H1 (cell line): ENCODE measurements at regions not wholly inside any gene's neighbourhood (a gene's known extent, or its start where the extent isn't known, plus 50 kb on each side); places are given as distances from the start of the nearest gene placed in this dataset.

Experiments
- CTCF ChIA-PET: fragments of 300-600 bp; sonication (Branson Sonifier 250); formaldehyde crosslinking; loops from one replicate; lab custom pipeline; 2021; ENCODE audit not compliant: partially characterized antibody; lab: Charles Lee
- POLR2A ChIA-PET: fragments of 300-600 bp; sonication (Branson Sonifier 250); formaldehyde crosslinking; loops from one replicate; lab custom pipeline; 2021; ENCODE audit warnings: inconsistent platforms; ENCODE audit not compliant: partially characterized antibody; lab: Charles Lee
- DNase-seq, 2 experiments: peaks; one replicate each; pipeline versions ENCODE4 v3.0.0 to v3.0.0-alpha.2; 2010 to 2022; ENCODE audit warnings: low spot score in 2 of 2, low read depth in 1 of 2, mixed read lengths in 1 of 2
- FAIRE-seq: peaks from 2 replicates; lab custom pipeline; 2011; peaks lifted over from hg19 to GRCh38; lab: Jason Lieb, UNC
- H2AFZ ChIP-seq: 2 replicates; pipeline ENCODE4 v1.8.1; 2012; ENCODE audit warnings: low read length, inconsistent platforms
- H2AK5ac ChIP-seq: 2 replicates; pipeline ENCODE4 v1.6.1; 2013; ENCODE audit warnings: low read depth, low read length
- H2BK120ac ChIP-seq: replicated peaks from 2 replicates; pipeline ENCODE3; 2013; ENCODE audit warnings: low read depth, low read length, inconsistent platforms
- H2BK12ac ChIP-seq: 2 replicates; pipeline ENCODE4 v1.6.1; 2013; ENCODE audit warnings: low read depth, low read length
- H2BK15ac ChIP-seq: 2 replicates; pipeline ENCODE4 v1.6.1; 2013; ENCODE audit warnings: low read length
- H2BK20ac ChIP-seq: 2 replicates; pipeline ENCODE4 v1.6.1; 2013; ENCODE audit warnings: low read length
- H2BK5ac ChIP-seq: 2 replicates; pipeline ENCODE4 v1.6.1; 2013; ENCODE audit warnings: low read depth, low read length
- H3K14ac ChIP-seq: 2 replicates; pipeline ENCODE4 v1.6.1; 2013; ENCODE audit warnings: inconsistent platforms; ENCODE audit not compliant: insufficient read length
- H3K18ac ChIP-seq: 2 replicates; pipeline ENCODE4 v1.6.1; 2013; ENCODE audit warnings: low read length; ENCODE audit errors: extremely low read depth
- H3K23ac ChIP-seq: 2 replicates; pipeline ENCODE4 v1.6.1; 2013; ENCODE audit warnings: inconsistent platforms; ENCODE audit not compliant: insufficient read length
- H3K23me2 ChIP-seq: 2 replicates; pipeline ENCODE4 v1.6.1; 2013; ENCODE audit warnings: low read depth, low read length
- H3K27ac ChIP-seq: 2 replicates; pipeline ENCODE4 v1.6.1; 2011; ENCODE audit warnings: low read depth, low read length, inconsistent platforms
- H3K27me3 ChIP-seq, 4 experiments: replicated peaks in 1 of 4; 1 replicate in 1 of 4; 2 replicates in 3 of 4; pipeline versions ENCODE4 v1.6.1 to v1.8.1; 2011 to 2013; ENCODE audit warnings: low read length in 3 of 4, mild to moderate bottlenecking in 3 of 4, inconsistent platforms in 2 of 4, mixed read lengths in 2 of 4, moderate library complexity in 1 of 4; ENCODE audit not compliant: control insufficient read depth in 3 of 4, insufficient read depth in 3 of 4; ENCODE audit errors: extremely low read depth in 1 of 4
- H3K36me3 ChIP-seq, 4 experiments: 2 replicates each; pipeline versions ENCODE4 v1.6.1 to v1.8.1; 2011 to 2013; ENCODE audit warnings: mild to moderate bottlenecking in 4 of 4, low read length in 3 of 4, moderate library complexity in 2 of 4, control low read depth in 1 of 4, inconsistent platforms in 1 of 4; ENCODE audit not compliant: insufficient read depth in 4 of 4, control insufficient read depth in 2 of 4
- H3K4ac ChIP-seq: replicated peaks from 2 replicates; pipeline ENCODE3; 2013; ENCODE audit warnings: low read length, low read depth, mixed read lengths, inconsistent platforms; ENCODE audit not compliant: insufficient read length
- H3K4me1 ChIP-seq, 4 experiments: replicated peaks in 1 of 4; 1 replicate in 1 of 4; 2 replicates in 3 of 4; pipeline versions ENCODE4 v1.6.1 to v1.8.1; 2011 to 2013; ENCODE audit warnings: low read length in 3 of 4, inconsistent platforms in 2 of 4, mixed read lengths in 1 of 4; ENCODE audit not compliant: insufficient read depth in 4 of 4, control insufficient read depth in 3 of 4
- H3K4me2 ChIP-seq, 2 experiments: 2 replicates each; pipeline versions ENCODE4 v1.6.1 to v1.8.1; 2011 to 2013; ENCODE audit warnings: low read depth in 2 of 2, low read length in 2 of 2, control low read depth in 1 of 2, inconsistent platforms in 1 of 2, mild to moderate bottlenecking in 1 of 2; ENCODE audit not compliant: insufficient read depth in 1 of 2
- H3K4me3 ChIP-seq, 4 experiments: fragments of 200-600, 300-600 bp in 1 of 4; sonication (generic), shearing (Covaris generic), sonication (Bioruptor Twin) in 1 of 4; 2 replicates each; pipeline versions ENCODE4 v1.5.1 to v1.8.1; 2011 to 2016; ENCODE audit warnings: low read length in 4 of 4, low read depth in 3 of 4, control low read depth in 2 of 4, inconsistent platforms in 2 of 4, mild to moderate bottlenecking in 2 of 4, mixed read lengths in 1 of 4, moderate library complexity in 1 of 4; ENCODE audit not compliant: insufficient read depth in 2 of 4; ENCODE audit errors: extremely low read depth in 1 of 4
- H3K56ac ChIP-seq: replicated peaks from 2 replicates; pipeline ENCODE3; 2013; ENCODE audit warnings: low read depth, mild to moderate bottlenecking, mixed read lengths, low read length, inconsistent platforms; ENCODE audit not compliant: insufficient read length
- H3K79me1 ChIP-seq: 2 replicates; pipeline ENCODE4 v1.6.1; 2013; ENCODE audit warnings: low read depth, low read length, control low read depth
- H3K79me2 ChIP-seq, 2 experiments: 2 replicates each; pipeline versions ENCODE4 v1.6.1 to v1.8.1; 2012 to 2013; ENCODE audit warnings: low read length in 2 of 2, mild to moderate bottlenecking in 2 of 2, inconsistent platforms in 1 of 2; ENCODE audit not compliant: insufficient read depth in 2 of 2, control insufficient read depth in 1 of 2
- H3K9ac ChIP-seq, 4 experiments: replicated peaks in 1 of 4; 1 replicate in 1 of 4; 2 replicates in 3 of 4; pipeline versions ENCODE4 v1.6.1 to v1.8.1; 2011 to 2013; ENCODE audit warnings: low read depth in 3 of 4, low read length in 3 of 4, control low read depth in 2 of 4, mild to moderate bottlenecking in 2 of 4, moderate library complexity in 2 of 4, inconsistent platforms in 1 of 4; ENCODE audit errors: extremely low read depth in 1 of 4
- H3K9me3 ChIP-seq, 2 experiments: 2 replicates each; pipeline versions ENCODE4 v1.6.1 to v1.8.1; 2012 to 2013; ENCODE audit warnings: mild to moderate bottlenecking in 2 of 2, moderate library complexity in 2 of 2, control low read depth in 1 of 2, inconsistent platforms in 1 of 2, low read depth in 1 of 2, low read length in 1 of 2, mixed read lengths in 1 of 2; ENCODE audit not compliant: insufficient read depth in 2 of 2
- H4K20me1 ChIP-seq, 2 experiments: replicated peaks in 1 of 2; 2 replicates each; pipeline versions ENCODE3 to v1.8.1; 2011 to 2013; ENCODE audit warnings: inconsistent platforms in 2 of 2, low read length in 2 of 2, mild to moderate bottlenecking in 1 of 2; ENCODE audit not compliant: insufficient read depth in 2 of 2, control insufficient read depth in 1 of 2
- H4K5ac ChIP-seq: 2 replicates; pipeline ENCODE4 v1.6.1; 2013; ENCODE audit warnings: low read length, low read depth, mixed read lengths, inconsistent platforms; ENCODE audit not compliant: insufficient read length
- H4K8ac ChIP-seq: 2 replicates; pipeline ENCODE4 v1.8.0; 2013; ENCODE audit warnings: mild to moderate bottlenecking, moderate library complexity, low read length, inconsistent platforms; ENCODE audit not compliant: insufficient read depth; ENCODE audit errors: extremely low read depth
- H4K91ac ChIP-seq: replicated peaks from 2 replicates; pipeline ENCODE3; 2013; ENCODE audit warnings: low read length, mixed read lengths, inconsistent platforms; ENCODE audit not compliant: insufficient read length
- CREB1 ChIP-seq: IDR thresholded peaks from 2 replicates; pipeline ENCODE4 v1.6.1; 2012; ENCODE audit warnings: inconsistent platforms
- E2F6 ChIP-seq: IDR thresholded peaks from 2 replicates; pipeline ENCODE4 v1.6.1; 2012; ENCODE audit warnings: inconsistent platforms
- KDM5A ChIP-seq: fragments of 200-600 bp; IDR thresholded peaks from 2 replicates; pipeline ENCODE4 v1.7.1; 2012; ENCODE audit warnings: mild to moderate bottlenecking, low read length, inconsistent platforms, mixed read lengths
- SP2 ChIP-seq: IDR thresholded peaks from 2 replicates; pipeline ENCODE4 v1.6.1; 2012; ENCODE audit warnings: mild to moderate bottlenecking, low read length, inconsistent platforms
- WGBS, 2 experiments: shearing (Covaris generic) in 1 of 2; methylation state at CpG; one replicate each; pipeline versions ENCODE4 v1.1.6 to v1.1.7; 2013 to 2015; ENCODE audit warnings: low lambda C conversion rate in 2 of 2, mixed read lengths in 2 of 2, inconsistent platforms in 1 of 2, low coverage in 1 of 2, missing lambda C conversion rate in 1 of 2; ENCODE audit not compliant: insufficient replicate concordance in 2 of 2, insufficient coverage in 1 of 2, insufficient read length in 1 of 2; ENCODE audit errors: extremely low coverage in 1 of 2, missing lambda C conversion rate in 1 of 2; 5-methylcytosine and 5-hydroxymethylcytosine counted together

- FAIRE-seq (no peak), DNase-seq (no peak)
- Histone ChIP-seq H2BK120ac (no peak overlapping the region), H2AFZ (no peak overlapping the region), H3K4ac (no peak overlapping the region), H3K4me2 (no peak overlapping the region), H3K9me3 (no peaks in the 10 kb centered on the region), H3K4me3 (no peak overlapping the region), H3K79me2 (no peaks in the 10 kb centered on the region), H3K27ac (no peak overlapping the region), H3K23me2 (no peaks in the 10 kb centered on the region; the same call in 1 of the 2 replicates), H3K56ac (no peak overlapping the region), H4K20me1 (peaks cover 0 to 3% of the 10 kb centered on the region in 2 experiments), H4K8ac (no peak overlapping the region), H4K5ac (no peak overlapping the region), H3K79me1 (no peaks in the 10 kb centered on the region), H2AK5ac (no peak overlapping the region), H2BK15ac (no peak overlapping the region), H3K36me3 (no peaks in the 10 kb centered on the region), H2BK12ac (no peak overlapping the region), H2BK5ac (no peak overlapping the region), H3K18ac (no peak overlapping the region), H3K14ac (no peak overlapping the region), H3K23ac (no peak overlapping the region), H3K9ac (no peak overlapping the region), H2BK20ac (no peak overlapping the region), H3K4me1 (peaks cover 0 to 6% (median 1%) of the 10 kb centered on the region in 4 experiments; a peak in 2 of 7 replicates), H4K91ac (no peak overlapping the region), H3K27me3 (no peaks in the 10 kb centered on the region; a peak in 1 of 7 replicates)
- TF ChIP-seq E2F6 = no peak
- TF ChIP-seq SP2 = no peak
- TF ChIP-seq CREB1 = no peak
- no peak for TF ChIP-seq KDM5A
- CTCF ChIA-PET = interaction anchor here (1.1 to 2.0 kb wide), 3 partner anchors 10 to 137 kb away, joined by 3 to 5 read pairs (median 4); no protein-coding TSS in a partner anchor
- POLR2A ChIA-PET = no interaction called here
- 69% methylated on average over 3 of the region's 5 CpGs; no CpG with 5 or more reads in 1 of the 2 experiments for WGBS, 2 experiments
These were observed 96.5 kb upstream of the ATP2B2 start for GRCh38 chr3:10601857-10602230.
